ENCODE measurements at regions not wholly inside any gene's neighbourhood (a gene's known extent, or its start where the extent isn't known, plus 50 kb on each side); places are given as distances from the start of the nearest gene placed in this dataset.

- 88% methylated on average over 1 of the region's 1 CpG for WGBS (ENCODE audit: insufficient coverage, insufficient replicate concordance, low lambda C conversion rate, missing lambda C conversion rate)
- ChIA-PET CTCF (interaction anchor here (1.1 to 1.5 kb wide), 2 partner anchors 16 to 357 kb away, joined by 3 read pairs; no protein-coding TSS in a partner anchor), SMC1A (ENCODE audit: uncharacterized antibody, unreplicated experiment) (interaction anchor here (2.0 kb wide), 1 partner anchor 9 kb away, joined by 7 read pairs; no protein-coding TSS in a partner anchor), POLR2A (no interaction called here), RAD21 (ENCODE audit: unreplicated experiment) (no interaction called here)
- Histone ChIP-seq H3K36me3 (ENCODE audit: control insufficient read depth in 2 of 2, insufficient read depth in 2 of 2, low read length in 1 of 2) (no peaks in the 10 kb centered on the region), H3K27ac (ENCODE audit: control insufficient read depth, insufficient read depth) (no peak overlapping the region), H3K9me3 (replicated peaks; ENCODE audit: control insufficient read depth, insufficient read depth, low read length) (no peaks in the 10 kb centered on the region), H3K4me1 (ENCODE audit: control insufficient read depth, insufficient read depth, low read length) (no peaks in the 10 kb centered on the region), H3K9ac (ENCODE audit: control insufficient read depth, insufficient read depth, low read length) (no peak overlapping the region), H4K20me1 (ENCODE audit: control insufficient read depth, insufficient read depth) (no peaks in the 10 kb centered on the region), H2AFZ (ENCODE audit: control insufficient read depth, low read depth, low read length) (no peak overlapping the region), H3K4me2 (ENCODE audit: control insufficient read depth, insufficient read depth) (no peak overlapping the region), H3K27me3 (replicated peaks in 1 of 2; ENCODE audit: control insufficient read depth in 2 of 2, insufficient read depth in 2 of 2, low read length in 1 of 2) (no peaks in the 10 kb centered on the region), H3K4me3 (no peak overlapping the region), H3K79me2 (ENCODE audit: control insufficient read depth, insufficient read depth, low read length) (no peaks in the 10 kb centered on the region)
- intact Hi-C loops (cut with micrococcal nuclease; ENCODE audit: unreplicated experiment) = no loop called here
- no peak for DNase-seq (ENCODE audit: low read depth, low spot score)
- no peak for TF ChIP-seq MYC (IDR thresholded peaks at IDR 0.05; ENCODE audit: insufficient read depth, insufficient read length, insufficient replicate concordance, low read length, severe bottlenecking)
- TF ChIP-seq, protein P1, sequence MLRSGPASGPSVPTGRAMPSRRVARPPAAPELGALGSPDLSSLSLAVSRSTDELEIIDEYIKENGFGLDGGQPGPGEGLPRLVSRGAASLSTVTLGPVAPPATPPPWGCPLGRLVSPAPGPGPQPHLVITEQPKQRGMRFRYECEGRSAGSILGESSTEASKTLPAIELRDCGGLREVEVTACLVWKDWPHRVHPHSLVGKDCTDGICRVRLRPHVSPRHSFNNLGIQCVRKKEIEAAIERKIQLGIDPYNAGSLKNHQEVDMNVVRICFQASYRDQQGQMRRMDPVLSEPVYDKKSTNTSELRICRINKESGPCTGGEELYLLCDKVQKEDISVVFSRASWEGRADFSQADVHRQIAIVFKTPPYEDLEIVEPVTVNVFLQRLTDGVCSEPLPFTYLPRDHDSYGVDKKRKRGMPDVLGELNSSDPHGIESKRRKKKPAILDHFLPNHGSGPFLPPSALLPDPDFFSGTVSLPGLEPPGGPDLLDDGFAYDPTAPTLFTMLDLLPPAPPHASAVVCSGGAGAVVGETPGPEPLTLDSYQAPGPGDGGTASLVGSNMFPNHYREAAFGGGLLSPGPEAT (IDR thresholded peaks at IDR 0.05; ENCODE audit: low read depth) = no peak
- in situ Hi-C loops (cut with MboI) = no loop called here
- no peak for ATAC-seq
- FAIRE-seq = no peak
- no TSS peak for BruUV-seq (replicated peaks)
Observed at GRCh38 chr12:23043646-23044045, 418.7 kb downstream of the ETNK1 start.

GRCh38 chr12:23049180-23049579 is 424.2 kb downstream of the ETNK1 start:
- Histone ChIP-seq H3K4me3 (no peak overlapping the region), H3K9ac (ENCODE audit: control insufficient read depth, insufficient read depth, low read length) (no peak overlapping the region), H3K27me3 (replicated peaks in 1 of 2; ENCODE audit: control insufficient read depth in 2 of 2, insufficient read depth in 2 of 2, low read length in 1 of 2) (no peaks in the 10 kb centered on the region), H3K4me1 (ENCODE audit: control insufficient read depth, insufficient read depth, low read length) (no peaks in the 10 kb centered on the region), H3K9me3 (replicated peaks; ENCODE audit: control insufficient read depth, insufficient read depth, low read length) (no peaks in the 10 kb centered on the region), H2AFZ (ENCODE audit: control insufficient read depth, low read depth, low read length) (no peak overlapping the region), H3K79me2 (ENCODE audit: control insufficient read depth, insufficient read depth, low read length) (no peaks in the 10 kb centered on the region), H3K4me2 (ENCODE audit: control insufficient read depth, insufficient read depth) (no peak overlapping the region), H3K36me3 (ENCODE audit: control insufficient read depth in 2 of 2, insufficient read depth in 2 of 2, low read length in 1 of 2) (no peaks in the 10 kb centered on the region), H4K20me1 (ENCODE audit: control insufficient read depth, insufficient read depth) (no peaks in the 10 kb centered on the region), H3K27ac (ENCODE audit: control insufficient read depth, insufficient read depth) (no peak overlapping the region)
- ATAC-seq = peak; percentile 69
- POLR2A ChIA-PET = no interaction called here
- in situ Hi-C loops (cut with MboI) = no loop called here
- RAD21 ChIA-PET (ENCODE audit: unreplicated experiment) = no interaction called here
- SMC1A ChIA-PET (ENCODE audit: uncharacterized antibody, unreplicated experiment) = interaction anchor here (0.7 kb wide), 1 partner anchor 433 kb away, joined by 3 read pairs; no protein-coding TSS in a partner anchor
- 0% methylated on average over 1 of the region's 1 CpG for WGBS (ENCODE audit: insufficient coverage, insufficient replicate concordance, low lambda C conversion rate, missing lambda C conversion rate)
- intact Hi-C loops (cut with micrococcal nuclease; ENCODE audit: unreplicated experiment) = no loop called here
- BruUV-seq (replicated peaks) = no TSS peak
- no peak for DNase-seq (ENCODE audit: low read depth, low spot score)
- CTCF ChIA-PET = no interaction called here
- FAIRE-seq = peak; percentile 49
- TF ChIP-seq PAX5 (IDR thresholded peaks at IDR 0.05; ENCODE audit: borderline replicate concordance, low read depth, low read length) (no peak), POLR2A (IDR thresholded peaks at IDR 0.05; ENCODE audit: low read depth, low read length) (no peak), TBL1XR1 (IDR thresholded peaks at IDR 0.05; ENCODE audit: low read depth, low read length) (no peak), IKZF2 (IDR thresholded peaks at IDR 0.05) (peak; percentile 25 to 45; a peak in 2 of 4 replicates), KAT2A (conservative IDR thresholded peaks at IDR 0.05; ENCODE audit: control insufficient read depth, low read depth, low read length) (no peak), PKNOX1 (IDR thresholded peaks at IDR 0.05) (no peak), ZNF217 (IDR thresholded peaks at IDR 0.05) (no peak), USF1 (IDR thresholded peaks at IDR 0.05; ENCODE audit: borderline replicate concordance, extremely low read length, insufficient read depth, low read depth, low read length) (no peak), NFXL1 (IDR thresholded peaks at IDR 0.05; ENCODE audit: borderline replicate concordance) (no peak), ZNF274 (IDR thresholded peaks at IDR 0.05; ENCODE audit: insufficient read depth, insufficient read length) (no peak), ETV6 (conservative IDR thresholded peaks at IDR 0.05 in 1 of 2, IDR thresholded peaks at IDR 0.05 in 1 of 2; ENCODE audit: borderline replicate concordance in 1 of 2, low read depth in 1 of 2) (no peak), JUNB (IDR thresholded peaks at IDR 0.05) (peak; percentile 17; the same call in 1 of the 2 replicates), STAT1 (conservative IDR thresholded peaks at IDR 0.05) (no peak)
